GM23338 (cell line): ENCODE measurements at regions not wholly inside any gene's neighbourhood (a gene's known extent, or its start where the extent isn't known, plus 50 kb on each side); places are given as distances from the start of the nearest gene placed in this dataset.

Source experiments
- ATAC-seq: fragments of 200-7000 bp; cut with Tn5 transposase; 3 replicates; pipeline ENCODE4 v1.9.1; 2020
- DNase-seq: peaks from one replicate; pipeline ENCODE4 v3.0.0-alpha.2; 2015; ENCODE audit warnings: low spot score
- H2AFZ ChIP-seq: fragments of 200-600 bp; sonication (generic); 2 replicates; pipeline ENCODE4 v1.8.0; 2016; ENCODE audit warnings: antibody characterized with exemption, mild to moderate bottlenecking, moderate library complexity
- H3F3A ChIP-seq: fragments of 200-600 bp; sonication (generic); replicated peaks from 2 replicates; pipeline ENCODE4 v1.8.0; 2017; ENCODE audit warnings: antibody characterized with exemption, mixed run types, low read depth
- H3K27ac ChIP-seq: fragments of 200-600 bp; sonication (generic); 2 replicates; pipeline ENCODE4 v1.6.1; 2016; ENCODE audit warnings: low read depth
- H3K27me3 ChIP-seq: fragments of 200-600 bp; sonication (generic); 2 replicates; pipeline ENCODE4 v1.8.0; 2016; ENCODE audit warnings: mild to moderate bottlenecking, mixed run types, moderate library complexity; ENCODE audit not compliant: insufficient read depth
- H3K36me3 ChIP-seq: fragments of 200-600 bp; sonication (generic); 2 replicates; pipeline ENCODE4 v1.8.0; 2016; ENCODE audit warnings: mild to moderate bottlenecking; ENCODE audit not compliant: insufficient read depth
- H3K4me1 ChIP-seq: fragments of 200-600 bp; sonication (generic); 2 replicates; pipeline ENCODE4 v1.8.0; 2016; ENCODE audit warnings: mild to moderate bottlenecking, moderate library complexity; ENCODE audit not compliant: insufficient read depth
- H3K4me2 ChIP-seq: fragments of 200-600 bp; sonication (generic); 2 replicates; pipeline ENCODE4 v1.7.1; 2017; ENCODE audit warnings: mixed run types
- H3K4me3 ChIP-seq: fragments of 200-600 bp; sonication (generic); 2 replicates; pipeline ENCODE4 v1.6.1; 2016; ENCODE audit warnings: mixed run types
- H3K79me2 ChIP-seq: fragments of 200-600 bp; sonication (generic); replicated peaks from 2 replicates; pipeline ENCODE4 v1.8.0; 2017; ENCODE audit warnings: mild to moderate bottlenecking; ENCODE audit not compliant: insufficient read depth
- H3K9me2 ChIP-seq: fragments of 200-600 bp; sonication (generic); 2 replicates; pipeline ENCODE4 v1.8.0; 2017; ENCODE audit not compliant: insufficient read depth
- H4K20me1 ChIP-seq: fragments of 200-600 bp; sonication (generic); replicated peaks from 2 replicates; pipeline ENCODE4 v1.8.0; 2017; ENCODE audit warnings: mild to moderate bottlenecking; ENCODE audit not compliant: insufficient read depth
- H3K27ac Mint-ChIP-seq: 2 replicates; pipeline ENCODE4 v1.8.0; 2020; ENCODE audit warnings: inconsistent platforms, mild to moderate bottlenecking, moderate library complexity, mixed read lengths
- H3K27me3 Mint-ChIP-seq: 3 replicates; pipeline ENCODE4 v1.8.0; 2022; ENCODE audit warnings: low read depth, mild to moderate bottlenecking, moderate library complexity, mixed read lengths, inconsistent platforms; ENCODE audit not compliant: insufficient read depth, poor library complexity
- H3K36me3 Mint-ChIP-seq: 3 replicates; pipeline ENCODE4 v1.8.0; 2021; ENCODE audit warnings: low read depth, mild to moderate bottlenecking, inconsistent platforms, moderate library complexity, mixed read lengths
- H3K4me1 Mint-ChIP-seq: 3 replicates; pipeline ENCODE4 v1.8.0; 2020; ENCODE audit warnings: mild to moderate bottlenecking, inconsistent platforms, mixed read lengths
- H3K4me3 Mint-ChIP-seq: 3 replicates; pipeline ENCODE4 v1.8.0; 2021; ENCODE audit warnings: moderate library complexity, mild to moderate bottlenecking, inconsistent platforms, mixed read lengths
- H3K9me3 Mint-ChIP-seq: 3 replicates; pipeline ENCODE4 v1.8.0; 2020; ENCODE audit warnings: moderate library complexity, mild to moderate bottlenecking, inconsistent platforms, mixed read lengths
- CREB1 ChIP-seq: fragments of 250-450 bp; sonication (Bioruptor Pico); IDR thresholded peaks from 2 replicates; pipeline ENCODE4 v1.5.0; 2020; ENCODE audit warnings: low read depth, mild to moderate bottlenecking, moderate library complexity
- CTCF ChIP-seq, 2 experiments: fragments of 200-600 bp in 1 of 2; sonication (generic) in 1 of 2; conservative IDR thresholded peaks; 2 replicates each; pipeline versions ENCODE4 v1.5.1 to v1.6.1; 2016 to 2017; ENCODE audit warnings: antibody characterized with exemption in 2 of 2, low read depth in 2 of 2, mild to moderate bottlenecking in 2 of 2, moderate library complexity in 1 of 2
- ETS1 ChIP-seq: IDR thresholded peaks from 2 replicates; pipeline ENCODE4 v1.6.1; 2016; ENCODE audit warnings: antibody characterized with exemption
- EZH2phosphoT487 ChIP-seq: fragments of 200-600 bp; sonication (generic); IDR thresholded peaks from one replicate; pipeline ENCODE4 v1.8.1; 2018; ENCODE audit warnings: antibody characterized with exemption; ENCODE audit not compliant: unreplicated experiment
- JUNB ChIP-seq: IDR thresholded peaks from one replicate; pipeline ENCODE4 v1.6.1; 2016; ENCODE audit warnings: antibody characterized with exemption; ENCODE audit not compliant: unreplicated experiment
- NANOG ChIP-seq: IDR thresholded peaks from 2 replicates; pipeline ENCODE4 v1.6.1; 2016; ENCODE audit warnings: antibody characterized with exemption, borderline replicate concordance
- REST ChIP-seq: IDR thresholded peaks from one replicate; pipeline ENCODE4 v1.6.1; 2018; ENCODE audit warnings: antibody characterized with exemption; ENCODE audit not compliant: unreplicated experiment
- STAT1 ChIP-seq: IDR thresholded peaks from one replicate; pipeline ENCODE4 v1.6.1; 2016; ENCODE audit warnings: antibody characterized with exemption; ENCODE audit not compliant: unreplicated experiment
- ZNF114 ChIP-seq: fragments of 250-450 bp; sonication (Bioruptor Pico); IDR thresholded peaks from 2 replicates; pipeline ENCODE4 v1.5.0; 2020; ENCODE audit warnings: mild to moderate bottlenecking, moderate library complexity
- ZNF331 ChIP-seq: fragments of 250-450 bp; sonication (Bioruptor Pico); IDR thresholded peaks from 2 replicates; pipeline ENCODE4 v1.5.0; 2020; ENCODE audit warnings: low read depth, mild to moderate bottlenecking, moderate library complexity

GRCh38 chr15:69843900-69844304 lies 253.8 kb downstream of the TLE3 start:
- no peaks in the 10 kb centered on the region for H3K4me1 ChIP-seq
- H4K20me1 ChIP-seq = no peaks in the 10 kb centered on the region
- no peak overlapping the region for H2AFZ ChIP-seq
- H3K27ac ChIP-seq = no peak overlapping the region
- peaks cover 3% of the 10 kb centered on the region; the same call in 2 of the 3 replicates for H3K4me1 Mint-ChIP-seq
- H3K79me2 ChIP-seq = no peaks in the 10 kb centered on the region
- H3K4me3 ChIP-seq = no peak overlapping the region
- peaks cover 6% of the 10 kb centered on the region for H3K27me3 Mint-ChIP-seq
- no peak for DNase-seq
- no peaks in the 10 kb centered on the region for H3K36me3 ChIP-seq
- no peaks in the 10 kb centered on the region for H3K9me3 Mint-ChIP-seq
- no peaks in the 10 kb centered on the region for H3K9me2 ChIP-seq
- no peak for ATAC-seq
- no peaks in the 10 kb centered on the region for H3F3A ChIP-seq
- H3K27ac Mint-ChIP-seq = no peak overlapping the region
- no peak overlapping the region for H3K4me3 Mint-ChIP-seq
- H3K27me3 ChIP-seq = no peaks in the 10 kb centered on the region
- H3K36me3 Mint-ChIP-seq = no peaks in the 10 kb centered on the region
- H3K4me2 ChIP-seq = no peak overlapping the region
- TF ChIP-seq ETS1 = no peak
- TF ChIP-seq NANOG = no peak
- no peak for TF ChIP-seq REST
- TF ChIP-seq CREB1 (CRISPR knock-in tag) = no peak
- no peak for TF ChIP-seq STAT1
- no peak for TF ChIP-seq JUNB

GRCh38 chr15:69845159-69845558 lies 252.6 kb downstream of the TLE3 start:
- no peak overlapping the region for H3K27ac ChIP-seq
- H3K4me3 Mint-ChIP-seq = no peak overlapping the region
- no peaks in the 10 kb centered on the region for H3K79me2 ChIP-seq
- no peaks in the 10 kb centered on the region for H3K9me3 Mint-ChIP-seq
- H3K36me3 ChIP-seq = no peaks in the 10 kb centered on the region
- H3K36me3 Mint-ChIP-seq = no peaks in the 10 kb centered on the region
- H4K20me1 ChIP-seq = no peaks in the 10 kb centered on the region
- peaks cover 6% of the 10 kb centered on the region for H3K27me3 Mint-ChIP-seq
- DNase-seq (no peak), ATAC-seq (no peak)
- no peaks in the 10 kb centered on the region for H3K9me2 ChIP-seq
- H3K27ac Mint-ChIP-seq = no peak overlapping the region
- no peaks in the 10 kb centered on the region for H3K4me1 ChIP-seq
- H3K4me1 Mint-ChIP-seq = peaks cover 3% of the 10 kb centered on the region; the same call in 2 of the 3 replicates
- no peak overlapping the region for H3K4me2 ChIP-seq
- no peak overlapping the region for H2AFZ ChIP-seq
- no peaks in the 10 kb centered on the region for H3F3A ChIP-seq
- no peak overlapping the region for H3K4me3 ChIP-seq
- no peaks in the 10 kb centered on the region for H3K27me3 ChIP-seq
- TF ChIP-seq ETS1 (no peak), ZNF114 (no peak), EZH2phosphoT487 (no peak), ZNF331 (CRISPR knock-in tag) (no peak), CTCF (conservative IDR thresholded peaks at IDR 0.05; ENCODE audit: low read depth in 2 of 2) (no peak), CREB1 (CRISPR knock-in tag) (no peak)
